NCI-H1694 treated with DMSO at 0.1 percent for 48 hours (cell line): ENCODE measurements at regions not wholly inside any gene's neighbourhood (a gene's known extent, or its start where the extent isn't known, plus 50 kb on each side); places are given as distances from the start of the nearest gene placed in this dataset.
"Not testable (repeated sequence)": the region's sequence is repeated elsewhere in the genome, so short reads cannot be mapped to it uniquely, and the experiment has no call there.

Experiments used
- DNase-seq: peaks from one replicate; lab custom pipeline; 2025; lab: John Stamatoyannopoulos, UW

DNA sequence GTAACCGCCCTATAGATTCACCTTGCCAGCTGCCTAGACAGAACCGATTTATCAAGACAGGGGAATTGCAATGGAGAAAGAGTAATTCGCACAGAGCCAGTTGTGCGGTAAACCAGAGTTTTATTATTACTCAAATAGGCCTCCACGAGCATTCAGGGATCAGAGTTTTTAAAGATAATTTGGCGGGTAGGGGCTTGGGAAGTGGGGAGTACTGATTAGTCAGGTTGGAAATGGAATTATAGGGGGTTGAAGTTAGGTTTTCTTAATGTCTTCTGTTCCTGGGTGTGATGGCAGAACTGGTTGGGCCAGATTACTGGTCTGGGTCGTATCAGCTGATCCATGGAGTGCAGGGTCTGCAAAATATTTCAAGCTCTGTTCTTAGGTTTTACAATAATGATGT, 756.9 kb upstream of the ADGRB3 start:
- DNase-seq, result not testable (repeated sequence)

DNA sequence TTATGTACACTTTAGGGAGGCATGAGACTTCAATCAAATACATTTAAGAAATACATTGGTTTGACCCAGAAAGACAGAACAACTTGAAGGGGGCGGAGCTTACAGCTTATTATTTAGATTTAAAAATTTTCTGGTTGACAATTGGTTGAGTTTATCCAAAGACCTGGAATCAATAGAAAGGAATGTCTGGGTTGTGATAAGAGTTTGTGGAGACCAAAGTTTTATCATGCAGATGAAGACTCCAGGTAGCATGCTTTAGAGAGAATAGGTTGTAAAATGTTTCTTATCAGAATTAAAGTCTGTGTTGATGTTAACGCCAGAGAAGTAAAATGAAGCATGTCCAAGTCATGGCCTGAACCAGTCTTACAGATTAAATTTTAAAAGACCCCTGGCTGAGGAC, 757.8 kb upstream of the ADGRB3 start:
- no peak for DNase-seq

DNA sequence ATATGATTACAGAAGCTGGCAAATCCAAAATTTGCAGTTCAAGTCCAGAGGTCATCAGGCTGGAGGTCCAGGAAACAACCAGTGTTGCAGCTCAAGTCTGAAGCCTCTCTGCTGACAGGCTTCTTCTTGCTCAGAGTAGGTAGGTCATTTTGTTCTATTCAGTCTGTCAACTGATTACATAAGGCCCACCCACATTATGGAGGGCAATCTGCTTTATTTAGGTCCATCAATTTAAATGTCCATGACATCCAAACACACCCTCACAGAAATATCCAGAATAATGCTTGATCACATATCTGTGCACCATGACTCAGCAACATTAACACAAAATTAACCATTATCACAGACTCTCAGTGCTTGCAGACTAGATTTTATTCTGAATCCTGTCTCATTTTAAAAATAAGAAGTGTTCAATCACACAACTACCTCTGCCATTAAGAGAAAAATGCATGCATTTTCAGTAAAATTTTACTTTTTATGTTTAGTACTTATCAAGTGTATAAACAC, 759.2 kb upstream of the ADGRB3 start:
- DNase-seq, result no peak

DNA sequence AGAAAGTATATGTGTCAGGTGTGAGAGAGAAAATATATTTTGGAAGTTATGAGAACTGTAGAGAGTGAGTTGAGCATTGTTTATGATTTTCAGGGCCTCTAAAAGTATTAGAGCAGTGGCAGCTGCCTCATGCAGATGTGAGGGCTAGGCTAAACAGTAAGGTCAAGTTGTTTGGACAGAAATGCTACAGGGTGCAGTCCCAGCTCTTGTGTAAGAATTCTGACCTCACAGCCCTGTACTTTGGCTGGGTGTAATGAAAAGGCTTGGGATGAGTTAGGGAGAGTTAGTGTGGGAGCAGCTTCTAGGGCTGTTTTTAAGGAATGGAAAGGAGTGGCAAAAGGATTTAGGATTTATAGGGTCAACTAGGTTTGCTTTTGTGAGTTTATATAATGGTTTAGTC, 764.8 kb upstream of the ADGRB3 start:
- DNase-seq, result no peak

- DNase-seq, result no peak
Observed at GRCh38 chr6:67863346-67863745, 771.7 kb upstream of the ADGRB3 start.

- DNase-seq, result no peak
Observed at GRCh38 chr6:67854098-67854497, 781.0 kb upstream of the ADGRB3 start.

GRCh38 chr6:67839818-67840217, 795.3 kb upstream of the ADGRB3 start:
- no peak for DNase-seq

- no peak for DNase-seq
Observed at GRCh38 chr6:67825201-67825895, 809.7 kb upstream of the ADGRB3 start.

DNA sequence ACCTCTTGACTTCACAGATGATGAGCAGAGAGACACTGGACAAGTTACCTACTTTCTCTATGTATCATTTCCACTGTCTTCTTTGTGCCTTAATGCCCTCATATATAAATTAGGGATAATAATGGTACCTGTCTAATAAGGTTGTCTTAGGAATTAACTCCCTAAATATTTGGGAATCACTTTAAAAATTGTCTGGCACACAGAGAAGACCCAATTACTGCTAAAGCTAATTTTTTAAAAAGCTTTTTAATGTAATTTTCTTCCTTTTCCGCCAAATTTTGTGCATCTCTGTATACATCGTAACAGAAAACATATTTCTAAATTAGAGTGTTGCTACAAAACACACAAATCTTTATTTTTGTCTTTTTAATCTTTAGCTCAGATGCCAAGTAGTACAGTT, 816.8 kb upstream of the ADGRB3 start:
- DNase-seq, result no peak

- DNase-seq, result no peak
Observed at GRCh38 chr6:67815623-67816022, 819.5 kb upstream of the ADGRB3 start.

DNA sequence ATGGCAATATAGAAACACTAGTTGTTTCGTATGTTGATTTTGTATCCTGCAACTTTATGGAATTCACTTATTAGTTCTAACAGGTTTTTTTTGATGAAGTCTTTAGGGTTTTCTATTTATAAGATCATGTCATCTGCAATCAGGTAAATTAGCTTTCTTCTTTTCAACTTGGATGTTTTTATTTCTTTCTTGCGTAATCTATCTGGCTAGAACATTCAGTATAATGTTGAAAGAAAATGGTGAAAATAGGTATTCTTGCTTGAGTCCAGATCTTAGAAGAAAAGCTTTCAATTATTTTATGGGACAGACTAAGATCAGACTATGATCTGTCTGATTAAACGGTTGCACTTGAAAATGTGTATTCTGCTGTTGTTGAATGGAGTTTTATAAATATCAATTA, 820.8 kb upstream of the ADGRB3 start:
- no peak for DNase-seq

DNA sequence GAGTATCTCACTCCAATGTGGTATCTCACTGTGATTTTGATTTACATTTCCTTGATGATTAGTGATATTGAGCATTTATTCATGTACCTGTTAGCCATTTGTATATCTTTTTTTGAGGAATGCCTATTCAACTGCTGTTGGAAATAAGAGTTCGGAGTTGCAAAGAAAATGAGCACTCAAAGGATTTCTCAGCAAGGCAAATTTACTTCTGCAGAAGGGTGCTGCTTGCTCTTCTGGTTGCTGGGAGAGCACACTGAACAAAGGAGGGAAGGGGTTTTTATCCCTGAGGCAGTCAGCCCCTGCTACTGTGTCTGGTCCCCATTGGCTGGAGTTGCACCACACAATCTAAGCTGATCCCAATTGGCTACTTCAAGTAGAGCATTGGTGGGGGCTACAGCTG, 822.4 kb upstream of the ADGRB3 start:
- DNase-seq, result no peak

DNA sequence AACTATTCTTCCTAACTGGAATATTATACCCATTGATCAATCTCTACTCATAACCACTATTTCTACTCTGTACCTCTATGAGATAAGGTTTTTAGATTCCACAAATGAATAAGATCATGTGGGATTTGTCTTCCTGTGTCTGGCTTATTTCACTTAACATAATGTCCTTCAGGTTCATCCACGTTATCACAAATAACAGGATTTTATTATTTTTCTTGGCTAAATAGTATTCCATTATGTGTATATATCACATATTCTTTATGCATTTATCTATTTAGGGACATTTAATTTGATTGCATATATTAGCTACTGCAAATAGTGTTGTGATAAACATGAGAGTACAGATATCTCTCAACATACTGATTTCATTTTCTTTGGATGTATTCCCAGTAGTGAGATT, 823.0 kb upstream of the ADGRB3 start:
- DNase-seq, result no peak

- DNase-seq, result no peak
Observed at GRCh38 chr6:67811239-67812037, 823.6 kb upstream of the ADGRB3 start.

DNA sequence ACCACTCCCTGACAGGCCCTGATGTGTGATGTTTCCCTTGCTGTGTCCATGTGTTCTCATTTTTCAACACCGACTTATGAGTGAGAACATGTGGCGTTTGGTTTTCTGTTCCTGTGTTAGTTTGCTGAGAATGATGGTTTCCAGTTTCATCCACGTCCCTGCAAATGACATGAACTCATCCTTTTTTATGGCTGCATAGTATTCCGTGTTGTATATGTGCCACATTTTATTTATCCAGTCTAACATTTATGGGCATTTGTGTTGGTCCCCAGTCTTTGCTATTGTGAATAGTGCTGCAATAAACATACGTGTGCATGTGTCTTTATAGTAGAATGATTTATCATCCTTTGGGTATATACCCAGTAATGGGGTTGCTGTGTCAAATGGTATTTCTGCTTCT, 830.3 kb upstream of the ADGRB3 start:
- not testable (repeated sequence) for DNase-seq

GRCh38 chr6:67802771-67803170, 832.3 kb upstream of the ADGRB3 start:
- no peak for DNase-seq

DNA sequence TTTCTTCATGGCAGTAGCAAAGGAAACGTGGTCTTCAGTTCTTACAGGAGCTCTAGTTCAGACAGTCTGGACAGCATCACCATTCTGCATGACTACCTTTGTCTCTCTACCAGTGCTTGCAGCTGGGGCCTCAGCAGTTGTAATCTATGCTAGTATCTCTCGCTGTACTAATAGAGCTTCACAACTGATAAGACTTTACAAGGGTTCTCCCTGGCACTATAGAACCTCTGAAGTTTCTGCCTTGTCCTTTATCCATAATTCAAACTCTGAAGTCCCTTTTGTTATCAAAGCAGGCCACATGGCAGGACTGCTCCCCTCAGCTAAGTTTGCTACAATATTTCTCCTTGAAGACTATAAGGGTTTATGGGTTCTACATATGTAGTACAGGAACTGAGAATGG, 842.1 kb upstream of the ADGRB3 start:
- no peak for DNase-seq

GRCh38 chr6:67790569-67790968, 844.5 kb upstream of the ADGRB3 start:
- DNase-seq, result no peak

- not testable (repeated sequence) for DNase-seq
Observed at GRCh38 chr6:67787119-67787518, 848.0 kb upstream of the ADGRB3 start.

DNA sequence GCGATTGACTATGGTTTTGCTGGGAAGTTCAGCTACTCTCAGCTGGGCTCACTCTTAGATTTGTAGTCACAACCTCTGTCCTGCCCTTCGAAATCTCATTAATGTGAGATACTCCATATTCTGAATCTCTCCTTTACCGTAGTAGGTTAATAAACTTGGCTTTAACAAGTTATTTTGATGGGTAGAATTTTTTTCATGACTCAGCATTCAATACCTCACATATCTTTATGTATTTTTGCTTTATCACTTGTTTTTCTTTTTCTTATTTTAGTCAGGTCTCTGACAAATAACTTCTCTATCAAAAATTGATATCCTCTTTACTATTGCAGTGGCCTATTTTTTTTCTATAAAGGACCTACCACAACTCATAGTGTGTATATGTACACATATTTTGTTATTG, 855.2 kb upstream of the ADGRB3 start:
- no peak for DNase-seq

GRCh38 chr6:67775333-67775732, 859.7 kb upstream of the ADGRB3 start:
- DNase-seq, result no peak

DNA sequence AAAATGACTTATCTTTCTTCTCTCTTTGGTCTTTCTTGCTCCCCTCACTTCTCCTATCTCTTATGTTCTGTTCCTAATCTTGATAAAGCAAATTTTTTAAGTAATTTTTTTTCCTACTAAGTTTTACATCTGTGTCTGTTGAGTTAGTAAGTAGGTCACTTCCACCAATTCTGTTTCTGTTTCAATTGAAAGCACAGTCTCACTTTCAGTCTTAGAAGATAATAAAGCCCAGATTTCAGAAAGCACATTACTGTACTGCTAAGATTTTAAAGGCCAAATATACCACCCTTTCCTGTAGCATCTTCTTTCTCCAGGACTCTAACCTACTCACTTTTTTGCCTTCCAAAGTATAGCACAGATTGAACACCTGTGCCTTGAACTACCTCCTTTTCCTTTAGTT, 866.1 kb upstream of the ADGRB3 start:
- no peak for DNase-seq

DNA sequence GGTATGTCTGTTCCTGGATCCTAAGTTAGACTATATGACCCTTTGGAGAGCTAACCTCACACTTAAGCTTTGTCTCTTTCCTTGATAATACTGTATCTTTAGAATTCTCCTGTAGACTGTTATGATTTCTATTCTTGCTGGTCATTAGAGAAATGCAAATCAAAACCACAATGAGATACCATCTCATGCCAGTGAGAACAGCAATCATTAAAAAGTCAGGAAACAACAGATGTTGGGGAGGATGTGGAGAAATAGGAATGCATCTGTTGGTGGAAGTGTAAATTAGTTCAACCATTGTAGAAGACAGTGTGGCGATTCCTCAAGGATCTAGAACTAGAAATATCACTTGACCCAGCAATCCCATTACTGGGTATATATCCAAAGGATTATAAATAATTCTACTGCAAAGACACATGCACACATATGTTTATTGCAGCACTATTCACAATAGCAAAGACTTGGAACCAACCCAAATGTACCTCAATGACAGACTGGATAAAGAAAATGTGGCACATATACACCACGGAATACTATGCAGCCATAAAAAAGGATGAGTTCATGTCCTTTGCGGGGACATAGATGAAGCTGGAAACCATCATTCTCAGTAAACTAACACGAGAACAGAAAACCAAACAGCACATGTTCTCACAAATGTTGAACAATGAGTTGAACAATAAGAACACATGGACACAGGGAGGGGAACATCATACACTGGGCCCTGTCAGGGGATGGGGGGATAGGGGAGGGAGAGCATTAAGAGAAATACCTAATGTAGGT, 867.8 kb upstream of the ADGRB3 start:
- DNase-seq, result not testable (repeated sequence)
